HL-60 (cell line): ENCODE measurements at regions not wholly inside any gene's neighbourhood (a gene's known extent, or its start where the extent isn't known, plus 50 kb on each side); places are given as distances from the start of the nearest gene placed in this dataset.

Experiments used
- DNase-seq, 2 experiments: peaks; one replicate each; pipeline ENCODE4 v3.0.0-alpha.2; 2010 to 2020; ENCODE audit warnings: low read depth in 1 of 2, low spot score in 1 of 2
- H3K27ac ChIP-seq: fragments of 250-450 bp; sonication (Bioruptor Pico); replicated peaks from 2 replicates; pipeline ENCODE4 v1.5.1; 2020; ENCODE audit warnings: mild to moderate bottlenecking, moderate library complexity
- H3K27me3 ChIP-seq: fragments of 250-450 bp; sonication (Bioruptor Pico); 2 replicates; pipeline ENCODE4 v1.5.1; 2021; ENCODE audit warnings: mild to moderate bottlenecking, moderate library complexity; ENCODE audit not compliant: insufficient read depth, poor library complexity, severe bottlenecking
- H3K4me3 ChIP-seq: replicated peaks from 2 replicates; pipeline ENCODE4 v1.5.1; 2011; ENCODE audit warnings: mild to moderate bottlenecking, control low read depth, low read length; ENCODE audit not compliant: insufficient read depth
- GABPA ChIP-seq: IDR thresholded peaks from 2 replicates; pipeline ENCODE4 v1.6.1; 2012; ENCODE audit warnings: low read depth
- POLR2AphosphoS5 ChIP-seq: IDR thresholded peaks from 2 replicates; pipeline ENCODE4 v1.6.1; 2012; ENCODE audit warnings: low read depth
- SPI1 ChIP-seq: IDR thresholded peaks from 2 replicates; pipeline ENCODE4 v1.6.1; 2012; ENCODE audit warnings: low read depth, mild to moderate bottlenecking, borderline replicate concordance
- TF ChIP-seq, protein P1 (sequence below): IDR thresholded peaks from one replicate; pipeline ENCODE4 v1.5.1; 2011; ENCODE audit warnings: low read length, control low read depth, inconsistent platforms; ENCODE audit not compliant: insufficient read depth
- TF ChIP-seq, protein P2 (sequence below): IDR thresholded peaks from 2 replicates; pipeline ENCODE4 v1.6.1; 2012; ENCODE audit warnings: low read depth; ENCODE audit not compliant: insufficient replicate concordance

DNA sequence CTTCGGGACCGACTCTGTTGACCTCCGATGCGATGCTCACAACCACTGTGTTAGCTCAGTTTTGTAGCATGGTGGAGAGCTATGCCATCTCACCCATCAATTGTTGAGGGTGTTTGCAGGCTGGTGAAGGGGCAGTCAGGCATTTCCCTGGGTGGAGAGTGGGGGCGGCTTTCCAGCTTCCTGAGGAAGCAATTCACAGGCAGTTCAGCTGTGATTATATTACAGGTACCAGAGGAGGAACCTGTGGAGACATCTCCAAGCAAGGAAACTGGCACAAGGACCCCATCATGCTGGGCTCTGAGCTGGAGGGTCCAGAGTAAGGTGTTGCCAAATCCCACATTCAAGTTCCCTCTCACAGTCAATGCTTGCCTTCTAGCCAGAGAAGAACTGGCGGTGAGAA is 166.0 kb upstream of the ZNF536 start:
- DNase-seq, result no peak
- Histone ChIP-seq H3K4me3 (no peak overlapping the region), H3K27me3 (no peaks in the 10 kb centered on the region), H3K27ac (no peak overlapping the region)
- TF ChIP-seq, protein P1, sequence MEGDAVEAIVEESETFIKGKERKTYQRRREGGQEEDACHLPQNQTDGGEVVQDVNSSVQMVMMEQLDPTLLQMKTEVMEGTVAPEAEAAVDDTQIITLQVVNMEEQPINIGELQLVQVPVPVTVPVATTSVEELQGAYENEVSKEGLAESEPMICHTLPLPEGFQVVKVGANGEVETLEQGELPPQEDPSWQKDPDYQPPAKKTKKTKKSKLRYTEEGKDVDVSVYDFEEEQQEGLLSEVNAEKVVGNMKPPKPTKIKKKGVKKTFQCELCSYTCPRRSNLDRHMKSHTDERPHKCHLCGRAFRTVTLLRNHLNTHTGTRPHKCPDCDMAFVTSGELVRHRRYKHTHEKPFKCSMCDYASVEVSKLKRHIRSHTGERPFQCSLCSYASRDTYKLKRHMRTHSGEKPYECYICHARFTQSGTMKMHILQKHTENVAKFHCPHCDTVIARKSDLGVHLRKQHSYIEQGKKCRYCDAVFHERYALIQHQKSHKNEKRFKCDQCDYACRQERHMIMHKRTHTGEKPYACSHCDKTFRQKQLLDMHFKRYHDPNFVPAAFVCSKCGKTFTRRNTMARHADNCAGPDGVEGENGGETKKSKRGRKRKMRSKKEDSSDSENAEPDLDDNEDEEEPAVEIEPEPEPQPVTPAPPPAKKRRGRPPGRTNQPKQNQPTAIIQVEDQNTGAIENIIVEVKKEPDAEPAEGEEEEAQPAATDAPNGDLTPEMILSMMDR, result no peak
- no peak for TF ChIP-seq POLR2AphosphoS5
- TF ChIP-seq, protein P2, sequence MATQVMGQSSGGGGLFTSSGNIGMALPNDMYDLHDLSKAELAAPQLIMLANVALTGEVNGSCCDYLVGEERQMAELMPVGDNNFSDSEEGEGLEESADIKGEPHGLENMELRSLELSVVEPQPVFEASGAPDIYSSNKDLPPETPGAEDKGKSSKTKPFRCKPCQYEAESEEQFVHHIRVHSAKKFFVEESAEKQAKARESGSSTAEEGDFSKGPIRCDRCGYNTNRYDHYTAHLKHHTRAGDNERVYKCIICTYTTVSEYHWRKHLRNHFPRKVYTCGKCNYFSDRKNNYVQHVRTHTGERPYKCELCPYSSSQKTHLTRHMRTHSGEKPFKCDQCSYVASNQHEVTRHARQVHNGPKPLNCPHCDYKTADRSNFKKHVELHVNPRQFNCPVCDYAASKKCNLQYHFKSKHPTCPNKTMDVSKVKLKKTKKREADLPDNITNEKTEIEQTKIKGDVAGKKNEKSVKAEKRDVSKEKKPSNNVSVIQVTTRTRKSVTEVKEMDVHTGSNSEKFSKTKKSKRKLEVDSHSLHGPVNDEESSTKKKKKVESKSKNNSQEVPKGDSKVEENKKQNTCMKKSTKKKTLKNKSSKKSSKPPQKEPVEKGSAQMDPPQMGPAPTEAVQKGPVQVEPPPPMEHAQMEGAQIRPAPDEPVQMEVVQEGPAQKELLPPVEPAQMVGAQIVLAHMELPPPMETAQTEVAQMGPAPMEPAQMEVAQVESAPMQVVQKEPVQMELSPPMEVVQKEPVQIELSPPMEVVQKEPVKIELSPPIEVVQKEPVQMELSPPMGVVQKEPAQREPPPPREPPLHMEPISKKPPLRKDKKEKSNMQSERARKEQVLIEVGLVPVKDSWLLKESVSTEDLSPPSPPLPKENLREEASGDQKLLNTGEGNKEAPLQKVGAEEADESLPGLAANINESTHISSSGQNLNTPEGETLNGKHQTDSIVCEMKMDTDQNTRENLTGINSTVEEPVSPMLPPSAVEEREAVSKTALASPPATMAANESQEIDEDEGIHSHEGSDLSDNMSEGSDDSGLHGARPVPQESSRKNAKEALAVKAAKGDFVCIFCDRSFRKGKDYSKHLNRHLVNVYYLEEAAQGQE, result no peak
- TF ChIP-seq SPI1, result no peak
- no peak for TF ChIP-seq GABPA

DNA sequence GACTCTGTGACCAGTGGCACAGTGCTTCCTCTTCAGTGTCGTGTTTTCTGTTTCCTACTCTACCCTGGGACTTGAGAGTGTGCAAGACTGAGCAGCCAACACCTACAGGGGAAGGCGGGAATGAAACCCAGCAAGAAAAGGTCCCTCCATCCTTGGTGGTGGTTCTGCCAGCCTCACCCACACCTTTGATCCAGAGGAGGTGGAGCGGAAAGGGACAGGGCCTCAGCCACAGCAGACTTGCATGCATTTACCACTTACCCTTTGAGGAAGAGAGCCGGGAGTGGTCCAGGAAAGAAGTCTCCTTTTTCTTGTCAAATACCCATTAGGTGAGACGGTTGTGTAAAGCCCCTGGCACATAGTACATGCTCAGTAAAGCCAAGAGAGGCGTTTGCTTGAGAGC is 164.8 kb upstream of the ZNF536 start:
- Histone ChIP-seq H3K4me3 (no peak overlapping the region), H3K27ac (no peak overlapping the region), H3K27me3 (no peaks in the 10 kb centered on the region)
- no peak for DNase-seq
- no peak for TF ChIP-seq GABPA
- TF ChIP-seq, protein P2, result no peak
- TF ChIP-seq, protein P1, result no peak
- TF ChIP-seq POLR2AphosphoS5, result no peak
- TF ChIP-seq SPI1, result no peak

DNA sequence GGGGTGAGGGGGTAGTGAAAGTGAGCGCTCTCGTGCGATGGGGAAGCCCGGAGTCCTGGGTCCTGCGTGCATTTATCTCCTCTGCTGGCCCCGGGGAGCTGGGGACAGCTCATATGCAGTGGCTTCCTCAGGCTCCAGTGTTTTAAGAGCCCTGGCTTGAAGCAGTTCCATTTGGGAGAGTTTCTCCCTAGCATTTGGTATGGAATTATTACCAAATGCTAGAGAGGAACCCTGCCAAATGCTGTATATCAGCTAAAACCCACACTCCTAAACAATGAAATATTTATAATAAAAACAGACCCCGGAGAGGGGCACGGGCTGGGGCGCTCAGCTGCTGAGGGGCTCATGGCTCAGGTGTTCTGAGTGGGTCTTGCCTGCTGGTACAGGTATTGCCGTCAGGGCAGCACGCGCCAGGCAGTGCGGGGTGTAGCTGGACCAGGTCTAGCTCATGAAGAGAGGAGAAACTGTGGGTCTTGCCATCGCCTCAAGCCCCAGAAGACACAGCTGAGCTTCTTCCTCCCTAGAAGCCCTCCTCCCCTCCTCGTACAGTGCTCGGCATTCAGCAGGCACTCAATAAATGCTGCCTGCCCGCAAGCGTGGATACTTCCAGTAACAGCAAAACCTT is 163.6 kb upstream of the ZNF536 start:
- DNase-seq, result no peak
- Histone ChIP-seq H3K27me3 (no peaks in the 10 kb centered on the region), H3K4me3 (no peak overlapping the region), H3K27ac (no peak overlapping the region)
- TF ChIP-seq POLR2AphosphoS5 (no peak), SPI1 (no peak), GABPA (no peak)
- TF ChIP-seq, protein P2, result no peak
- TF ChIP-seq, protein P1, result no peak
